ENCODE measurements at regions not wholly inside any gene's neighbourhood (a gene's known extent, or its start where the extent isn't known, plus 50 kb on each side); places are given as distances from the start of the nearest gene placed in this dataset.

DNA sequence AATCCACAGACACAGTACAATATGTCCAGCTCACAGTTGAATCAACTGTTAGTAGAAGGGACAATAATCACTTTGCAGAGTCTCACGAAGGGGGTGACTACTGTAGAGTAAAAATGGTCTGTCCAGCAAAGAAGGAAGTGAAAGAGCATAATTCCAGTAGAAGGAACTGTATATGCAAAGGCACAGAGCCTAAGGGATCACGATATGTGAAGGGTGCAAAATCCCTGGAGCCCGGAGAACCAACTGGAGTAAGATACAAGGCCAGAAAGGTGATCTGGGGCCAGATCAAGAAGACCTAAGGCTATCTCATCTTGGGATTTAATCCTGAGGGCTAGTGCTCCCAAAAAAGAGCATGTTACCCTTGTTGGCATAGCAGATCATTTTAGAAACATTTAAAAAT is 192.7 kb upstream of the LDB2 start:
- TF ChIP-seq CTCF (conservative IDR thresholded peaks at IDR 0.05; ENCODE audit: low read depth, low read length) (no peak), EZH2 (IDR thresholded peaks at IDR 0.05; ENCODE audit: borderline replicate concordance, low read depth, low read length, poor library complexity, severe bottlenecking) (no peak)
